IMR-90 (cell line): ENCODE measurements at regions not wholly inside any gene's neighbourhood (a gene's known extent, or its start where the extent isn't known, plus 50 kb on each side); places are given as distances from the start of the nearest gene placed in this dataset.

ENCODE experiments used
- ATAC-seq: fragments of 200-7000 bp; cut with Tn5 transposase; 2 replicates; pipeline ENCODE4 v1.9.1; 2020; ENCODE audit warnings: low read depth, mild to moderate bottlenecking, moderate library complexity
- BruUV-seq: library from RNA; stranded (reverse); fragments of 400-500 nt; replicated peaks from 2 replicates; lab custom pipeline; 2021; lab: Mats Ljungman, UMichigan
- CTCF ChIA-PET: fragments of 300-600 bp; formaldehyde crosslinking; extraction: SDS; loops from one replicate; lab custom pipeline; 2021; ENCODE audit warnings: antibody characterized with exemption; lab: Yijun Ruan, JAX
- POLR2A ChIA-PET: fragments of 300-600 bp; sonication (Branson Sonifier 250); formaldehyde crosslinking; loops from one replicate; lab custom pipeline; 2022; ENCODE audit warnings: antibody characterized with exemption; ENCODE audit not compliant: unreplicated experiment; lab: Charles Lee
- DNase-seq: peaks from one replicate; pipeline ENCODE4 v3.0.0; 2013
- H2AFZ ChIP-seq: replicated peaks from 2 replicates; pipeline ENCODE3; 2013; ENCODE audit warnings: low read length, mild to moderate bottlenecking; ENCODE audit not compliant: poor library complexity
- H2AK5ac ChIP-seq: 2 replicates; pipeline ENCODE4 v1.6.1; 2013; ENCODE audit warnings: low read depth, low read length, inconsistent platforms
- H2AK9ac ChIP-seq: replicated peaks from 2 replicates; pipeline ENCODE3; 2013; ENCODE audit warnings: mild to moderate bottlenecking, low read depth, low read length, moderate library complexity; ENCODE audit not compliant: poor library complexity
- H2BK120ac ChIP-seq: 2 replicates; pipeline ENCODE4 v1.6.1; 2013; ENCODE audit warnings: low read depth, low read length, inconsistent platforms
- H2BK15ac ChIP-seq: 3 replicates; pipeline ENCODE4 v1.6.1; 2013; ENCODE audit warnings: low read depth, low read length, inconsistent platforms
- H2BK20ac ChIP-seq: 2 replicates; pipeline ENCODE4 v1.6.1; 2013; ENCODE audit warnings: low read depth, mild to moderate bottlenecking, inconsistent platforms, low read length, moderate library complexity
- H2BK5ac ChIP-seq: 2 replicates; pipeline ENCODE4 v1.6.1; 2013; ENCODE audit warnings: mild to moderate bottlenecking, low read depth, low read length, inconsistent platforms; ENCODE audit not compliant: poor library complexity, severe bottlenecking
- H3K14ac ChIP-seq: replicated peaks from 2 replicates; pipeline ENCODE4 v1.6.1; 2013; ENCODE audit warnings: low read depth, low read length, inconsistent platforms
- H3K18ac ChIP-seq: 2 replicates; pipeline ENCODE4 v1.6.1; 2013; ENCODE audit warnings: low read depth, low read length, control low read depth
- H3K23ac ChIP-seq: 2 replicates; pipeline ENCODE4 v1.6.1; 2013; ENCODE audit warnings: low read depth, low read length, inconsistent platforms
- H3K27ac ChIP-seq: 2 replicates; pipeline ENCODE4 v1.5.1; 2013; ENCODE audit warnings: mild to moderate bottlenecking, control low read depth, low read length; ENCODE audit not compliant: insufficient read depth
- H3K27me3 ChIP-seq: 2 replicates; pipeline ENCODE4 v1.6.1; 2013; ENCODE audit warnings: low read length; ENCODE audit not compliant: control insufficient read depth, insufficient read depth
- H3K36me3 ChIP-seq: 2 replicates; pipeline ENCODE4 v1.6.1; 2013; ENCODE audit warnings: low read length, mixed read lengths; ENCODE audit not compliant: control insufficient read depth, insufficient read depth
- H3K4ac ChIP-seq: 2 replicates; pipeline ENCODE4 v1.6.1; 2013; ENCODE audit warnings: low read depth, low read length, inconsistent platforms
- H3K4me1 ChIP-seq: 2 replicates; pipeline ENCODE4 v1.6.1; 2013; ENCODE audit warnings: low read length, mixed read lengths; ENCODE audit not compliant: control insufficient read depth, insufficient read depth
- H3K4me2 ChIP-seq: 2 replicates; pipeline ENCODE4 v1.6.1; 2013; ENCODE audit warnings: low read depth, mild to moderate bottlenecking, control low read depth, low read length, moderate library complexity
- H3K4me3 ChIP-seq: 2 replicates; pipeline ENCODE4 v1.5.1; 2013; ENCODE audit warnings: low read depth, mild to moderate bottlenecking, control low read depth, low read length, moderate library complexity; ENCODE audit not compliant: insufficient read depth
- H3K56ac ChIP-seq: 2 replicates; pipeline ENCODE4 v1.6.1; 2013; ENCODE audit warnings: low read length, inconsistent platforms; ENCODE audit not compliant: insufficient read depth; ENCODE audit errors: extremely low read depth
- H3K79me1 ChIP-seq, 2 experiments: 2 replicates each; pipeline ENCODE4 v1.6.1; 2013; ENCODE audit warnings: low read length in 2 of 2, inconsistent platforms in 1 of 2, low read depth in 1 of 2
- H3K9ac ChIP-seq: 2 replicates; pipeline ENCODE4 v1.6.1; 2013; ENCODE audit warnings: low read depth, low read length, control low read depth
- H3K9me1 ChIP-seq: 2 replicates; pipeline ENCODE4 v1.6.1; 2013; ENCODE audit warnings: low read length, inconsistent platforms; ENCODE audit not compliant: insufficient read depth
- H3K9me3 ChIP-seq: 2 replicates; pipeline ENCODE4 v1.6.1; 2013; ENCODE audit warnings: low read length; ENCODE audit not compliant: control insufficient read depth, insufficient read depth
- H4K20me1 ChIP-seq: 2 replicates; pipeline ENCODE4 v1.6.1; 2013; ENCODE audit warnings: low read length, inconsistent platforms; ENCODE audit not compliant: insufficient read depth
- H4K5ac ChIP-seq: 2 replicates; pipeline ENCODE4 v1.6.1; 2013; ENCODE audit warnings: mild to moderate bottlenecking, low read depth, low read length, control low read depth
- H4K8ac ChIP-seq, 2 experiments: 2 replicates each; pipeline ENCODE4 v1.6.1; 2013; ENCODE audit warnings: low read depth in 2 of 2, low read length in 2 of 2, control low read depth in 1 of 2, inconsistent platforms in 1 of 2
- H4K91ac ChIP-seq: 2 replicates; pipeline ENCODE4 v1.6.1; 2013; ENCODE audit warnings: low read depth, low read length, inconsistent platforms; ENCODE audit not compliant: insufficient read depth
- BHLHE40 ChIP-seq: fragments of 150-350 bp; IDR thresholded peaks from 2 replicates; pipeline ENCODE4 v1.6.1; 2016; ENCODE audit warnings: mild to moderate bottlenecking, low read depth, low read length
- CEBPB ChIP-seq: IDR thresholded peaks from 2 replicates; pipeline ENCODE4 v1.6.1; 2012; ENCODE audit warnings: low read depth, low read length, improper control_type of control experiment
- CHD1 ChIP-seq: IDR thresholded peaks from 2 replicates; pipeline ENCODE4 v1.6.1; 2012; ENCODE audit warnings: low read depth, low read length, improper control_type of control experiment
- CTCF ChIP-seq: conservative IDR thresholded peaks from 2 replicates; pipeline ENCODE4 v1.5.1; 2012; ENCODE audit warnings: mild to moderate bottlenecking, low read depth, low read length, improper control_type of control experiment
- ELK1 ChIP-seq: fragments of 150-350 bp; IDR thresholded peaks from 2 replicates; pipeline ENCODE4 v1.6.1; 2016; ENCODE audit warnings: low read depth, mild to moderate bottlenecking, low read length, moderate library complexity, borderline replicate concordance
- FOS ChIP-seq: fragments of 150-350 bp; IDR thresholded peaks from 2 replicates; pipeline ENCODE4 v1.6.1; 2016; ENCODE audit warnings: low read depth, low read length
- MAFK ChIP-seq: IDR thresholded peaks from 2 replicates; pipeline ENCODE4 v1.6.1; 2012; ENCODE audit warnings: low read depth, low read length, improper control_type of control experiment
- MAZ ChIP-seq: IDR thresholded peaks from 2 replicates; pipeline ENCODE4 v1.6.1; 2012; ENCODE audit warnings: low read depth, mild to moderate bottlenecking, low read length, improper control_type of control experiment, moderate library complexity, borderline replicate concordance
- MXI1 ChIP-seq: IDR thresholded peaks from 2 replicates; pipeline ENCODE4 v1.6.1; 2012; ENCODE audit warnings: low read depth, mild to moderate bottlenecking, low read length, moderate library complexity, borderline replicate concordance
- NFE2L2 ChIP-seq: fragments of 150-350 bp; IDR thresholded peaks from 2 replicates; pipeline ENCODE4 v1.6.1; 2016; ENCODE audit warnings: low read depth, mild to moderate bottlenecking, low read length
- POLR2A ChIP-seq: IDR thresholded peaks from 2 replicates; pipeline ENCODE4 v1.6.1; 2012; ENCODE audit warnings: mild to moderate bottlenecking, low read depth, low read length
- RAD21 ChIP-seq: IDR thresholded peaks from 2 replicates; pipeline ENCODE4 v1.6.1; 2012; ENCODE audit warnings: low read length, improper control_type of control experiment
- RCOR1 ChIP-seq: IDR thresholded peaks from 2 replicates; pipeline ENCODE4 v1.6.1; 2012; ENCODE audit warnings: mild to moderate bottlenecking, low read length, improper control_type of control experiment; ENCODE audit not compliant: insufficient replicate concordance
- RFX5 ChIP-seq: IDR thresholded peaks from 2 replicates; pipeline ENCODE4 v1.8.0; 2012; ENCODE audit warnings: low read depth, mild to moderate bottlenecking, low read length, moderate library complexity
- SMC3 ChIP-seq: fragments of 150-350 bp; IDR thresholded peaks from 2 replicates; pipeline ENCODE4 v1.6.1; 2016; ENCODE audit warnings: low read depth, mild to moderate bottlenecking, antibody characterized with exemption, low read length, moderate library complexity
- USF2 ChIP-seq: fragments of 150-350 bp; IDR thresholded peaks from 2 replicates; pipeline ENCODE4 v1.6.1; 2017; ENCODE audit warnings: mild to moderate bottlenecking, antibody characterized with exemption, low read length, low read depth
- WGBS, 2 experiments: methylation state at CpG; one replicate each; pipeline versions ENCODE4 v1.1.5 to v1.1.7; 2013; ENCODE audit warnings: missing lambda C conversion rate in 2 of 2; ENCODE audit not compliant: insufficient read length in 1 of 2; ENCODE audit errors: extremely low coverage in 2 of 2; 5-methylcytosine and 5-hydroxymethylcytosine counted together
- dilution Hi-C: fragments of 300-500 bp; cut with HindIII; formaldehyde crosslinking; loops from one replicate; pipeline ENCODE4 v1.14.3; 2018; ENCODE audit warnings: low sequenced_read_pairs; ENCODE audit not compliant: unreplicated experiment
- in situ Hi-C: fragments of 300-500 bp; cut with MboI; formaldehyde crosslinking; loops from 3 replicates; pipeline ENCODE4 v1.14.3; 2019; ENCODE audit warnings: low sequenced_read_pairs, inconsistent platforms, mixed read lengths
- intact Hi-C: fragments of 100-400 bp; cut with micrococcal nuclease; formaldehyde crosslinking; loops from 2 replicates; pipeline ENCODE4 v1.10.0; 2022

- Histone ChIP-seq H2AK9ac (no peak overlapping the region), H3K18ac (no peak overlapping the region), H3K79me1 (no peaks in the 10 kb centered on the region), H3K4me1 (no peaks in the 10 kb centered on the region), H3K4me3 (no peak overlapping the region), H3K9me3 (no peaks in the 10 kb centered on the region), H3K9me1 (no peaks in the 10 kb centered on the region), H2AK5ac (no peak overlapping the region), H3K4ac (no peak overlapping the region), H4K20me1 (no peaks in the 10 kb centered on the region), H3K23ac (no peak overlapping the region), H2BK120ac (no peak overlapping the region), H2BK20ac (no peak overlapping the region), H4K8ac (no peak overlapping the region), H4K5ac (no peak overlapping the region), H3K9ac (no peak overlapping the region), H2BK5ac (no peak overlapping the region), H4K91ac (no peak overlapping the region), H3K14ac (no peak overlapping the region), H3K56ac (no peak overlapping the region), H3K27ac (no peak overlapping the region), H2AFZ (no peak overlapping the region), H3K36me3 (no peaks in the 10 kb centered on the region), H3K27me3 (peaks cover 28% of the 10 kb centered on the region), H3K4me2 (no peak overlapping the region), H2BK15ac (no peak overlapping the region)
- no peak for TF ChIP-seq CEBPB
- no peak for TF ChIP-seq FOS
- no peak for TF ChIP-seq BHLHE40
- no peak for TF ChIP-seq RAD21
- TF ChIP-seq ELK1: no peak
- TF ChIP-seq MAZ: no peak
- TF ChIP-seq MXI1: no peak
- no peak for TF ChIP-seq MAFK
- no peak for TF ChIP-seq POLR2A
- TF ChIP-seq CTCF: no peak
- TF ChIP-seq CHD1: no peak
- no peak for TF ChIP-seq NFE2L2
- TF ChIP-seq RFX5: no peak
- TF ChIP-seq RCOR1: no peak
- TF ChIP-seq SMC3: no peak
- no peak for TF ChIP-seq USF2
- in situ Hi-C loops: no loop called here
- no peak for ATAC-seq
- 80% methylated on average over 2 of the region's 3 CpGs; no CpG with 5 or more reads in 1 of the 2 experiments for WGBS, 2 experiments
- intact Hi-C loops: no loop called here
- ChIA-PET POLR2A (no interaction called here), CTCF (interaction anchor here (1.4 kb wide), 1 partner anchor 16 kb away, joined by 3 read pairs; no protein-coding TSS in a partner anchor)
- BruUV-seq: no TSS peak
- DNase-seq: no peak
- dilution Hi-C loops: no loop called here
Observed at GRCh38 chr13:42494157-42494556, 79.8 kb upstream of the TNFSF11 start.
